Right renal pelvis (tissue), 4 donors: ENCODE measurements at regions not wholly inside any gene's neighbourhood (a gene's known extent, or its start where the extent isn't known, plus 50 kb on each side); places are given as distances from the start of the nearest gene placed in this dataset.
"Not testable (repeated sequence)": the region's sequence is repeated elsewhere in the genome, so short reads cannot be mapped to it uniquely, and the experiment has no call there.

ENCODE experiments used
- DNase-seq, 4 donors: peaks; one replicate each; pipeline ENCODE4 v3.0.0-alpha.2; 2013; ENCODE audit warnings: low read depth in 4 of 4, low spot score in 3 of 4, missing footprints in 1 of 4

DNA sequence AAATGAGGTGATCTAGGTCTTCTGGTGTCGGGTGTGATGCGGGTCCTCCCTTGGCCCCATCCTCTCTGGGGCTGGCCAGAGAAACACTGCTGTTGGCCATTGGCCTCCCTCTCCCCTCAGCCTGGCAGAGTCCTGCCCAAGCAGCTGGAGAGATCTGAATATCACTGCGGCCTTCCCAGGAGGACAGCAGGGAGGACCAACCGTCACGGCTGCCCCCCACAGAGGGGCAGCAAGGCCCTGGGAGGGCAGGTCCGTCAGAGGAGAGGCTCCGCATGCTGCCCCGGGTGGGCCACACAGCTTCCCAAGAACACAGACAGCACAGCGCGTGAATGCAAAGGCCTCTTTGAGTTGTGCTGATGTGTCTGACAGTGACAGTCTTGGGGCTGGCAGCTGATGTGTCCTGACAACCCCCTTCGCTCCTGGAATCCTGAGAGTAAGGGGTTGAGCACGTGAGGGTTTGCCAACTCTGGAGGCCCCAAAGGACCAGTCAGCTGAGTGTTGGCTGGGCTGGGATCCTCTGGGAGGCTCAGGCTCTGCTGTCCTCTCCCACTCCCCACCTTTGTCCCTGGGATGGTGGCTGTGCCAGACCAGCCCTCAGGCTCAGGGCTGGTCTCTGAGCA lies 132.5 kb upstream of the UNC5B start:
- no peak for DNase-seq

DNA sequence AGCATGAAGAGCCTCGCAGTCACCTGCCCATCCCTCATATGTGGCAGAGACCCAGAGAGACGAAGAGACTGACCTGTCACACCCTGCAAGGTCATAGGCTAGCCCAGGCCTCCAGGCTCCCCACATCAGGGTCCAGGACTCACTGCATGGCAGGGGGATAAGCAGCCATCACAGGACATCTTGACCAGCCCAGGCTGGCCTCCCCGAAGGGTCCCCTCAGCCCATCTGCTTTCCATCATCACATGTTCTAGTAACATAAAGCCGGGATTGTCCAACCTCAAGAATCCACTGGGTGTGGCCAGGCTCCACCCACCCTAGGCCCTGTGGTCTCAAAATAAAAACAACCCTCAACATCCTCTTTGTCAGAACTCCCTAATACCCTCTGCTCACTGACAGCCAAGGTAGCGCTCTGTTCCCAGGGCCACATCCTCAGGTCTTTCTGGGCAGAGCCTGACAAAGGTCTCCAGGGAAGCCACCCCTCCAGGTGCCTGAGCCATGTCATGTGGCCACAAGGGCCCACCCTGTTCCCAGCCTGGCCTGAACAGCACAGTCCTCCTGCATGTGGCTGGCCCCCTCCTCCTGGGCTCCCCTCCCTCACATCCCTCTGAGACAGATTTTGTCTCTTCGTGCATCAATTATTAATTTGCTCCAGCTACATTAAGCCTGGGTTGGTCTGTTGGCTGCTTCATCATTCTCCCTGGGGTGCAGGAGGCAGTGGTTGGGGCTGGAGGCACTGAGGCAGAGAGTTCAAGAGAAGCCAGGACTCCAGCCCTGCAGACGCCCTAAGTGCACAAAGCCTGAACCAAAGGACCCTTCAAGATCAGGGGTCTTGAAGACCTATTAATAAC lies 131.8 kb upstream of the UNC5B start:
- no peak for DNase-seq

DNA sequence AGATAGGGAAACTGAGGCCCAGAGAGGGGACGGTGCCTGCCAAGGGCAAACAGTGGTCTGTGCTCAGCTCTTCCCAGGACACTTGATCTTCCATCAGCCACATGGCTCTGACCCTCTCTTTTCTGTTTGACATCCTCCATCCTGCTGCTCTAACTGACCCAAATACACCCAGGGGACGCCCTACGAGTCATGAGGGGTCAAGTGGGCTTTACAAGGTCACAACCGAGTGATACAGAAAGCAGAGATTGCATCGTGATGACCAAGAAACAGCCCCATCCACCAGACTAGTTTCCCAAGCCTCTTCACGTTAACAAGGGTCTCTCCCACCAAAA lies 131.2 kb upstream of the UNC5B start:
- no peak for DNase-seq

DNA sequence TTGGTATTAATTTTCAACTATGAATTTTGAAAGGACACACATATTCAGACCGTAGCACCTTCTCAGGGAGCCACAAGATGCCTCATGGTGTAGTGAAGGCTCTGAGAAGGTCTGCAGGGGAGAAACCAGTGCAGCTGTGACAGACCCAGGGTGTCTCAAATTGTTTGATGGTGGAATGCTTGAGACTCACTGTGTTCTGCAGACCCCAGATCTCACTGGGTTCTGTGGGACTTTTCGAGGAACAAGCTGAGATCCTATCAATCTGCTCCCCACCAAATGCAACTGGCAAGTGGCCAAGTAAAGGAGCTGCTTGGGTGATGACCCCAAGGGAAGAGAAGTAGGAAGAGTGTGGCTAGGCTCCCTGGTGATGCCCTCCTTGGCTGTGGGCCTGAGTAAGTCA lies 130.5 kb upstream of the UNC5B start:
- no peak for DNase-seq

DNA sequence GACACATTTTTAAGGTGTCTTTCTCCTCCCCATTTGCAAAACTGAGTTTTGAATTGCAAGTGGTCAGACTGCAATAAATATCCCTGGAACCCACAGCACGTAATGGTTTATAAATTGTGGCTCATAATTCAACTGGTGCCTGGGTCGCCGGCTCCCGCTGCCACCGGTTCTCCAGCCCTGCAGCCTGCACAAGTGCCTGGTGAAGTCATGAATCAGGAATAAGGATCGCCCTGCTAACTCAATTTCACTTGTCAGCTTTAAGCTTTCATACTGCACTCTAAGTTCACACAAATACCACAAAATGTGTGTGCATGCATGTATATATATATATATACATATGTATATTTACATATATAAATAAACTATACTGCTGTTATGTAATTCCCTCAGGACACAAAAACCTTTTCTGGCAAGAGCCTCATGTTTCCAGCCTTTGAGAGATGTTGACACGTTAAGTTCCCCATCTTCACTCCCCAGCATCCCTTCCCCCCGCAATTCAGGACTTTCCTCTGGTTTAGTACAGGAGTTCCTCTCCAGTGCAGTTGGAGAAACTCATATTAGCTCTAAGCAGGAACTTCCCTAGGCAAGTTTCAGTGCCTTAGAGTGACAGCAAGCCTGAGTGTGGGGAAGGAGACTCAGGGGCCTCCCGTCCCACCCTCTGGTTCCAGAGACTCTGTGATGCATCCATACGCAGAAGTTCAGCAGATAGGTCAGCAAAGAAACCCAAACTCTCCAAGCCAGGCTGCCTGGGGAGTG lies 129.2 kb upstream of the UNC5B start:
- no peak for DNase-seq

DNA sequence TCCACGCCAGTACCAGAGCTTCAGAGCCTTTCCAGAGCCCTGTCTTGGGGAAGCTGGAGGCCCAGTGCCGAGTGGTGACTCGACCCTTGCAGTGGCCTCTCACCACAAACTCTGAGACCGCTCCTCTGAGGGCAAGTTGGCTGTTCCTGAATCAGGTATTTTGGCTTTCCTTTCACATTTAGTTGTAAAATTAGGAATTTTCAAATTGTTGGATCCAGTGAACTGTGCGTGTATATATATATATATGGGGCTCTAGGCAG lies 128.7 kb upstream of the UNC5B start:
- DNase-seq = no peak

DNA sequence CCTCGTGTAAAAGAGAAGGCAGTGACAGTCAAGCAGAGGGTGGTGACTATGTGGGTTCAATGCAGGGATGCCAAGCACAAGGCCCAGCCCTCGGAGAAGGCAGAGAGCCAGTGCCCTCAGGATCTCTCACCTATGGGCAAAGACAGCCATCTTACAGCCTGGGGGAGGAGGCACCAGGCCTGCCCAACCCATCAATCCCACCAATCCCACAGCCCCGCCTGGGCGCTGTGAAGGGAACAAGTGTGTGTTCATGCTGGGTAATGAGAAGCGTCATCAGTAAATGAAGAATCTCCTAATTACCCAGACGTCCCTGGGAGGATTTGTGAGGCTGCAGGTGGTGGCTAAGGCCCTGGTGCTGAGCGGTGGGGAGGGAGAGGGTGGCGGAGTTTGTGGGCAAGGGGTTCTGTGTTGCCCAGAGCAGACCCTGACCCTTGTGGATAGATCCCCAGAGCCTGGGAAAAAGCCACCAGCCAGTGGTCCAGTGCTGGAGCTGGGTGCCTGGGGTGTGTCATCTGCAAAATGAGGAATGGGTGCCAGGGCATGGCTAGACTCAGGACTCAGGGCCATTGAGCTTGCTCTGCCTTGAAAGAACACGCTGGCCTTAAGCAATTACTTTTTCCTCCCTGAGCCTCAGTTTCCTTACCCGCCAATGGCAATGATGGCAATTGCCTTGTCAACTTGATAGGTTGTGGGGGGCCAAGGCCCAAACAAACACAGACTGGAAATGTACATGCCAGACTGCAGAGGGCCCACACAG lies 128.1 kb upstream of the UNC5B start:
- DNase-seq = no peak

DNA sequence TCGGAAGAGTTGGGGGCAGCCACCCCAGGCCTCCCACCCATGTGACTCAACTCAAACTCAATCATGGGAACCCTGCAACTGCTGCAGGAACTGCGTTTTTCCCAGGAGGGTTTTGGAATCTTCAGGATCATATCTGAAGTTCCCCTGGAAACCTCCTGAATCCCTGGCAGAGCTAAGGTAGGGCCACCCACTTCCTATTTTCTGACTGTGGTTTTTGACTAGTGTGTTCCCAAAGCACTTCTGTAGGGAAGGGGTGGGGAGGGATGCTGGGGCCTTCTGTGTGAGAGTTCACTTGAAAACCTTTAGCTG lies 127.6 kb upstream of the UNC5B start:
- DNase-seq = no peak

DNA sequence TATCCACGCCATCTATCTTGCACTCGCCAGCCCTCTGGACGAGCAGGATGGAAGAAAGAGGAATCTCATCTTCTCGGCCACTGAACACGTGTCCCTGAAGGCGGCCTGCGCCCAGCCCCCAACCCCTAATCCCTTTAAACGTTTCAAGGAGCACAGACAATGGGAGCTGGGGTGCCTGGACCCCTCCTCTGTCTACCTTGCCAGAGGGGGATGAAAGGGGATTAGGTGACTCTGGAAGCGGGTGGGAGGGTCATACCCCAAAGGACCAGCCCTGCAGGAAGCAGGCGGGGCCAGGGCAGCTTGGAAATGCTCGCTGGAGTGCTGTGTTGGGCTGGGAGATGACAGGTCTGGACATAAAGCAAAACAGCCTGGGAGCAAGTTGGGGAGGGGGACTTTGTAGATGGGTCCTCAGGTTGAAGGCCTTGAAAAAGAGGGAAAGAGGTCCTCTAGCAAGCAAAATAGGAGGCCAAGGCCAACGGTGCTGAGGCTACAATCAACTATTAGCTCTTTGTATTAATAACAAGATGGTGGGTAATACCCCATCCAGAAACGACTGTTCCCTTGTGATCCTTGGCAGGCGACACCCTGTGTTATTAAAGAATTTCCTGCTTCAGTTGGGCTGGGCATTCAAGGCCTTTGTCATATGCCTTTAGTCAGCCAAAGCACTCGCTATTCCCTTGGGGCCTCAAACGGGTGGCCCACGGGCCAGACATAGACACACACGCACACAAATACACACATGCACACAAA lies 126.5 kb upstream of the UNC5B start:
- no peak for DNase-seq

DNA sequence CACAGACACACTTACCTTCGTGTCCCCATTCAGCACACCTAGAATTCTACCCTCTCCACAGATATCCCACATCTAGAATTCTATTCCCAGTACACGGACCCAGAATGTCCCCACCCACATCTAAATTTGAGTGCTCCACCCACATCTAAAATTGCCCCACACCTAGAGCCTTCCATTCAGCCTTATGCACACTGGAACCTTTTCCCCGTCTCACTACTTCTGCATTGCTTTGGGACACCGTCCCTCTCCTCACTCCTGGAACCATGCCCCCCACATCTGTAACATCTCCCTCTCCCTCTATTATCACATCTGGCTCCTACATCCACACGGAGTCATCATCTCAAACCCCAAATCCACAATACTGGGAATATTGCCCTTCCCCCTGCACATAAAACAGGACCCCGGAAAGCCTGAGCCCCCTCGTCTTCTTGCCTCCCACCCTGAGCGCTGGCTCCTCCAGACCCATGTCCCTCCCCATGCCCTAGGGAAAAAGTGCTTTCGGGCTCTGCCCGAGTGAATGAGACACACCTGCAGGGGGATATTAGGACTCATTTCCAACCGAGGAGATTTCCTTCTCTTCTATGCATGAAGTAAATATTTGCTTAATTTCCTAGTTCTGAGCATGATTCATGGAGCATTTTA lies 125.8 kb upstream of the UNC5B start:
- DNase-seq = no peak

DNA sequence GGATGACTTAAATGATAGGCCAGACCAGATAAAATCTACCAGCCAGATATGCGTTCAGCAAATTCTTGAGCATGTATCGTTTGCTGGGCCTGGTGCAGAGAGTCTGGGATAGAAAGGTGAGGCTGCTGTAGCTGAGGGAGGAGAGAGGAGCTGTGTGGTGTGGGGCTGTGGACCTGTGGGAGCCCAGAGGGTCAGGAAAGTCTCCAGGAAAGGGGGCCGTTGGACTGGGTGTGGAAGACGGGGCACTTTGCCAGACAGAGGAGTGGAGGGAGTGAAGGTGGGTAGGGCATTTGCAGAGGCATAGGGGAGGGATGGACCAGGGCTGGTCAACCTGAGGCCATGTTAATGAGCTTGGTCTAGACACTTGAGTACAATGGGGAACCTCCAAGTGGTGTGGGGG lies 124.7 kb upstream of the UNC5B start:
- DNase-seq = no peak

DNA sequence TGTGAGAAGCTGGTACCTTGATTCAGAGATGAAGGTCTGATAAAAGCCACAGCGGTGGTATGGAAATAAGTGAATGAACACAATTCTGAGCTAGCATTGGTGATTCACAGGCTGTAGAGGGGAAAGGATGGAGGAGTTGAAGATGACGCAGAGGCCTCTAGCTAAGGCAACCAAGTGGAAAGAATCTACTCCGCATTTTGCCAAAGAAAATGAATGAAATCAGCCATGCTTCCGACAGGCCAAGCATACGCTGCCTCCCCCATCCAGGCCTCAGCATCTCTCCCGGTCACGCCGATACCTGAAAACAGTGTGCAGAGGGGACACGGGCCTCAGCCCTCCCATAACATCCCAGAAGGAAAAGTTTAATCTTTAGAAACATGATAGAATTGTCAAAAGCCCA lies 124.3 kb upstream of the UNC5B start:
- DNase-seq = no peak

DNA sequence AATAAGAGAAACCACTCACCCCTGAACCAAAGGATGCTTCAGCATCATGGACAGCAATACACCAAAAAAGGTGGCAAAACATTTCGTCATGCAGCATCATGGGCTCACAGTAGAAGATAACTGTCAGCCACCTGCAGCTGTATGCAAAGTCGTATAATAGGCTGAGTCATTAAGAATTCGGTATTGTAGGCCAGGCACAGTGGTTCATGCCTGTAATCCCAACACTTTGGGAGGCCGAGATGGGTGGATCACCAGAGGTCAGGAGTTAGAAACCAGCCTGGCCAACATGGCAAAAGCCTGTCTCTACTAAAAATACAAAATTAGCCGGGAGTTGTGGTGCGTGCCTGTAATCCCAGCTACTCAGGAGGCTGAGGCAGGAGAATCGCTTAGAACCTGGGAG lies 123.8 kb upstream of the UNC5B start:
- not testable (repeated sequence) for DNase-seq

DNA sequence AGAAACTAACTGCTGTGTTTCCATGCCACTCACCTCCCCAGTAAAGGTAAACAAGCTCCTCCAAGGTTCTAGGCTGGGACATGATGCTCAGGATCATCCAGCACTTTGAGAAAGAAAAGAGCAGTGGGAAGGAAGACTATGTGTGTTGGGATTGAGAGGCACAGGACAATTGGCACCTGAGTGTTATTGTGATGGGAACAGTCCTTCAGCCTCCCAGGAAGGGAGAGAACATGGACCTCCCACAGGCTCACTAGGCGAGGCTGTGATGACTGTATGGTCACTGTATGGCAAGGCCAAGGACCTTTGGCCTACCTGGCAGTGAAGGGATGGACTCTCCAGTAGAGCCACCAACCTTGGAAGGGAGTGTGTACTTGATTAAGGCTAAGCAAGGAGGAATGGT lies 123.2 kb upstream of the UNC5B start:
- DNase-seq = no peak

DNA sequence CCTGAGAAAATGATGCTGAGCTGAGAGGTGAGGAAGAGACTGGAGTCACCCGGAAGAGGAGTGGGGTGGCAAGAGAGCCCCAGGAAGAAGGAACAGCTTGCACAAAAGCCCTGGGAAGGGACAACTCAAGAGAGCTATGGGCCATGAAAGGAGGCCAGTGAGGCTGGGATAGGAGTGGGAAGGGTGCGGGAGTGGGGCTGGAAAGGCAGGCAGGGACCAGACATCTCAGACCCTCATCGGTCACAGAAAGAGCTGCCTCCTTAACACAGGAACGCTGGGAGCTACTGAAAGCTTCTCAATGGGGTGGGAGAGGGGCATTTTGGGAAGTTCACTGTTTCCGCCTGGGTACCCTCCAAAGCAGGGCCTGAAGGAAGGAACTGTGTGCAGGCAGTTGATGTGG lies 122.0 kb upstream of the UNC5B start:
- no peak for DNase-seq

DNA sequence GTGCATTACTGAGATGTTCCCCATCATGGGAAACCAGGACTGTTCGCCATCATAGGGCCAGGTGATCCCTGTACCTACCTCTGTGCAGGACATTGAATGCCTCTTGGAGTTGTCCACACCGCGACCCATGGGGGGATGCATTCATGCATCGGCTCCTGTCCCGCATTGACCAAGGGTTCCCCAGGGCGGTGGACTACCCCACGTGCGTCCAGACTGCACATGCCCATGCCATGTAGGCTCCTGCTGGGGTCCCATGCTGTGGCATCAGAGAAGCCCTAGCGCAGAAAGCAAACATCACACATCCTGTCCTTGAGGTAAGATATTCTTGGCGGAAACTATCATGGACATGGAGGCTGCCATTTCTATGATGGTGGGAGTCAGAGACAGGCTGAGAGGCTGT lies 121.6 kb upstream of the UNC5B start:
- no peak for DNase-seq

DNA sequence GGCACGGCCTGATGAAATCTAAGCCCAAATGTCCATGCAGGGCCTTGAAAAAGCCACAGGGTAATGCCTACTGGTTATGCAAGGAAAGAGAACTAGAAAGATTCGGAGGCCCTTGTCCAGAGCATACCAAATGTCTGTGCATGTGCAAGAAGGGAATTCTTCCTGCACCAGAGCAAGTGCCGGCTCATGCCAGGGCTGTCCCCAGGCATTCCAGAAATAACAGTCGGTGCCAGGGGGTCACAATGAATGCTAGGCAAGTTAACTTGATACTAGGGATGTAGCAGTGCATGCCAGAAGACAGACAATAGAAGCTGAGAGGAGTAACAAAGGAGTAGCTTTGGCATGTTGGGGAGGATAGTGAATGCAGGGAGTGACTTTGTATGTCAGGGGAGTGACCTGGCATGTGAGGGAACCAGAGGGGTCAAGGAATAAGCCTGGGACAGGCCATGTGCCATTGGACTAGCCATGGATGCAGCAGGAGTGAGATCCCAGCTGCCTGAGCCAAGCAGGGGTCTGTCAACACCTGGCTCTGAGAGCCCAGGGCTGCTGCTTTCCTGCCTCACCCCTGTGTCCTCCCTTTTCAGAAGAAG lies 119.5 kb upstream of the UNC5B start:
- no peak for DNase-seq

DNA sequence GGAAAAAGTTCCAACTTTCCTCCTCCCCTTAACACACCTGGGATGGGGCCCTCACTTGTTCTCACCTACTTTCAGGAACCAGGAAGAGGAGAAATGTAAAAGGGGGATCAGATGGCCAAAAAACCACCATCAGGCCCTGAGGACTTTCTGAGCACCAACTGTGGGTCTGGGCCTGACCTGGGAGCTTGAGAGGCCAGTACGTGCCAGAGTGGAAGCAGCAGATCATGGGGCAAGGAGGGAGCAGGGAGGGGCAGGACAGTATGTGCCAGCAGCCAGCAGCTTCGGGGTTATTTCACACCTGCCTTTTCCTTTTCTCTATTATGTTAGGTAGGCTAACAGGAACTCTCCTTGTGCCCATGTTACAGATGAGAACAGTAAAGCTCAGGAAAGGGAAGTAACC lies 118.8 kb upstream of the UNC5B start:
- DNase-seq = no peak

DNA sequence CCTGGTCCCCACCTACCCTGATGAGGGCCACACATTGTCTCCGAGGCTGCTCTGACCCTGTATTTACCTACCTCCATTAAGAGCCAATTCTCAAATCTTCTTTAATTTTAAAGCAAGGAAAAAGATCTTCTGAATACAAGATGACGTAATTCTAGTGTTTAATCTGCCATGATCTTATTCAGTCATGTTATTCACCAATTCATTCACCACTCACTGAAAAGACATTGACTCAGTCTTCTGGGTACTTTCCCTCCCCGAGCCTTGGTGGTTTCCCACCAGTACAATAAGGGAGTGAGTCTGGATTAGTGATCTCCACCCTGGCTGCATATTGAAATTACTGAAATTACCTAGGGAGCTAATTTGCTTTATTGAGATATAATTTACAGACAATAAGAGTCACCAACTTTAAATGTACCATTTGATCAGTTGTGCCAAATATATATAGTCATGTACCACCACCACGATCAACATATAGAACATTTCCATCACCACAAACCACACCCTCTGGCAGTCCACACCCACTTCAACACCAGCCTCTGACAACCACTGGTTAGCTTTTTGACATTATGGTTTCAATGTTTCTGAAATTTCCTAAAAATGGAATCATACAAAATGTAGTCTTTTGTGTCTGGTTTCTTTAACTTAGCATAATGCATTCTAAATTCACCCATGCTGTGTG lies 117.5 kb upstream of the UNC5B start:
- DNase-seq = no peak
